Endothelial cell (in vitro differentiated cells): ENCODE measurements at regions not wholly inside any gene's neighbourhood (a gene's known extent, or its start where the extent isn't known, plus 50 kb on each side); places are given as distances from the start of the nearest gene placed in this dataset.

Source experiments
- DNase-seq: peaks from one replicate; pipeline ENCODE4 v3.0.0; 2021; ENCODE audit warnings: low spot score
- H3K27ac Mint-ChIP-seq: one replicate; pipeline ENCODE4 v1.8.0; 2021; ENCODE audit warnings: mixed read lengths, inconsistent platforms; ENCODE audit not compliant: unreplicated experiment
- H3K27me3 Mint-ChIP-seq: one replicate; pipeline ENCODE4 v1.8.0; 2021; ENCODE audit warnings: mild to moderate bottlenecking, moderate library complexity, mixed read lengths, inconsistent platforms; ENCODE audit not compliant: unreplicated experiment
- H3K36me3 Mint-ChIP-seq: one replicate; pipeline ENCODE4 v1.8.0; 2021; ENCODE audit warnings: mild to moderate bottlenecking, low read depth, mixed read lengths, inconsistent platforms; ENCODE audit not compliant: unreplicated experiment
- H3K4me1 Mint-ChIP-seq: one replicate; pipeline ENCODE4 v1.8.0; 2021; ENCODE audit warnings: mild to moderate bottlenecking, mixed read lengths, inconsistent platforms; ENCODE audit not compliant: unreplicated experiment
- H3K4me3 Mint-ChIP-seq: one replicate; pipeline ENCODE4 v1.8.0; 2021; ENCODE audit warnings: mild to moderate bottlenecking, mixed read lengths, inconsistent platforms; ENCODE audit not compliant: unreplicated experiment
- H3K9me3 Mint-ChIP-seq: one replicate; pipeline ENCODE4 v1.8.0; 2021; ENCODE audit warnings: mixed read lengths, inconsistent platforms; ENCODE audit not compliant: unreplicated experiment
- CTCF ChIP-seq: fragments of 200-600 bp; sonication (generic); IDR thresholded peaks from one replicate; pipeline ENCODE4 v1.5.0; 2021; ENCODE audit warnings: antibody characterized with exemption; ENCODE audit not compliant: unreplicated experiment

GRCh38 chr13:33541456-33541855 is 255.9 kb upstream of the STARD13 start:
- peaks cover 31% of the 10 kb centered on the region for H3K4me1 Mint-ChIP-seq
- peak overlapping the region; percentile 91 for H3K4me3 Mint-ChIP-seq

GRCh38 chr13:33541962-33542308 is 256.4 kb upstream of the STARD13 start:
- peak overlapping the region; percentile 95 for H3K27ac Mint-ChIP-seq
- H3K27me3 Mint-ChIP-seq: peaks cover 14% of the 10 kb centered on the region
- H3K4me3 Mint-ChIP-seq: peak overlapping the region; percentile 91

More at GRCh38 chr13:33541456-33541855, 255.9 kb upstream of the STARD13 start:
- H3K36me3 Mint-ChIP-seq: no peaks in the 10 kb centered on the region
- no peak for DNase-seq
- no peaks in the 10 kb centered on the region for H3K9me3 Mint-ChIP-seq
- peak overlapping the region; percentile 95 for H3K27ac Mint-ChIP-seq
- TF ChIP-seq CTCF: no peak
- H3K27me3 Mint-ChIP-seq: peaks cover 14% of the 10 kb centered on the region

GRCh38 chr13:33542309-33543088 is 256.9 kb upstream of the STARD13 start:
- Mint-ChIP-seq H3K27me3 (peaks cover 14% of the 10 kb centered on the region), H3K4me3 (peak overlapping the region; percentile 91), H3K4me1 (peaks cover 31% of the 10 kb centered on the region), H3K27ac (peak overlapping the region; percentile 99), H3K36me3 (no peaks in the 10 kb centered on the region), H3K9me3 (no peaks in the 10 kb centered on the region)
- peak; percentile 99 for DNase-seq
- TF ChIP-seq CTCF: peak; percentile 80

More at GRCh38 chr13:33541962-33542308, 256.4 kb upstream of the STARD13 start:
- TF ChIP-seq CTCF: no peak
- no peaks in the 10 kb centered on the region for H3K9me3 Mint-ChIP-seq
- no peaks in the 10 kb centered on the region for H3K36me3 Mint-ChIP-seq
- peaks cover 31% of the 10 kb centered on the region for H3K4me1 Mint-ChIP-seq
- DNase-seq: no peak

GRCh38 chr13:33543089-33543459 is 257.5 kb upstream of the STARD13 start:
- Mint-ChIP-seq H3K36me3 (no peaks in the 10 kb centered on the region), H3K9me3 (no peaks in the 10 kb centered on the region), H3K4me3 (peak overlapping the region; percentile 88), H3K27ac (peak overlapping the region; percentile 99), H3K4me1 (peaks cover 31% of the 10 kb centered on the region), H3K27me3 (peaks cover 14% of the 10 kb centered on the region)
- DNase-seq: no peak
- TF ChIP-seq CTCF: no peak

GRCh38 chr13:33543631-33544265 is 258.2 kb upstream of the STARD13 start:
- Mint-ChIP-seq H3K36me3 (no peaks in the 10 kb centered on the region), H3K27me3 (peaks cover 14% of the 10 kb centered on the region), H3K4me1 (peaks cover 31% of the 10 kb centered on the region), H3K9me3 (no peaks in the 10 kb centered on the region), H3K27ac (peak overlapping the region; percentile 99), H3K4me3 (peak overlapping the region; percentile 88)
- no peak for DNase-seq
- TF ChIP-seq CTCF: no peak
